GM21529 (cell line): ENCODE measurements at regions not wholly inside any gene's neighbourhood (a gene's known extent, or its start where the extent isn't known, plus 50 kb on each side); places are given as distances from the start of the nearest gene placed in this dataset.

Experiments
- ATAC-seq: cut with Tn5 transposase; IDR thresholded peaks from one replicate; pipeline ENCODE4 v1.9.1; 2021; ENCODE audit not compliant: unreplicated experiment

DNA sequence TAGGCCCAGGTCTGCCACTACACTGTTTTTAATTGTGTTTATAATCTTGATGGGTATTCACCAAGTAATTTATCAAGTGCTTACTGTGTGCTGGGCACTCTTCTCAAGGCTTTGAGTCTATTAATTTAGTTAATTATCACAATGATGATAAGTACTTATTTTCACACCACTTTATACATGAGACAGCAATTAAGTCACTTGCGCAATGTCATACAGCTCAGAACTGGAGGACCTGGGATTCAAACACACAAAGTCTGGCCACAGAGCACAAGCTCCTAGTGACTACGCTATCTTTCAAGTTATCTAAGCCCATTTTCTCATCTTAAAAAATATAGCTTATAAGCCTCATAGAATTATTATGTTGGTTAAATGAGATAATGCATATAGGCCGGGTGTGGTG is 85.0 kb downstream of the LLPH start:
- no peak for ATAC-seq

- no peak for ATAC-seq
Observed at GRCh38 chr12:66044731-66045130, 85.8 kb downstream of the LLPH start.

DNA sequence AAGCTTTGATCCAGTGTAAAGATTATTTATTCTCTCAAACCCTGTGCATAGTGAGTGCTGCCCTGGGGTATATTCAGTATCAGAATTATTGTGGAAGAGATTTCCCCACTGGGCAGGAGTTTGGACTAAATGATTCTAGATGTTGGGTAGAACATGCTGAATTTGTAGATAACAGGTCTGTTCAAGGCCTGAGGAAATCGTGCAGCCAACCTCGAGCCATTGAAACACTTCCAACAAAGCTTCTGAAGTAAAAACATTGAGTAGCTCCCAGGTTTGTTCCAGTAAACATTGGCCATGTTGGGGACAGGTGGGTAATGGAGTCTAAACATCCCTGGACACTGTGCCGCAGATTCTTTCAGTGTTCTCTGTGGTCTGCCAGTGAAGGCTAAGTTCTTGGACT is 87.5 kb downstream of the LLPH start:
- no peak for ATAC-seq

GRCh38 chr12:66041651-66042363 is 88.7 kb downstream of the LLPH start:
- ATAC-seq: no peak

GRCh38 chr12:66036317-66036716 is 94.2 kb downstream of the LLPH start:
- no peak for ATAC-seq

- ATAC-seq: no peak
Observed at GRCh38 chr12:66035288-66035966, 95.1 kb downstream of the LLPH start.

- ATAC-seq: no peak
Observed at GRCh38 chr12:66033151-66033550, 97.4 kb downstream of the LLPH start.

GRCh38 chr12:66032739-66033138 is 97.8 kb downstream of the LLPH start:
- no peak for ATAC-seq

- no peak for ATAC-seq
Observed at GRCh38 chr12:66030217-66030781, 100.3 kb downstream of the LLPH start.

DNA sequence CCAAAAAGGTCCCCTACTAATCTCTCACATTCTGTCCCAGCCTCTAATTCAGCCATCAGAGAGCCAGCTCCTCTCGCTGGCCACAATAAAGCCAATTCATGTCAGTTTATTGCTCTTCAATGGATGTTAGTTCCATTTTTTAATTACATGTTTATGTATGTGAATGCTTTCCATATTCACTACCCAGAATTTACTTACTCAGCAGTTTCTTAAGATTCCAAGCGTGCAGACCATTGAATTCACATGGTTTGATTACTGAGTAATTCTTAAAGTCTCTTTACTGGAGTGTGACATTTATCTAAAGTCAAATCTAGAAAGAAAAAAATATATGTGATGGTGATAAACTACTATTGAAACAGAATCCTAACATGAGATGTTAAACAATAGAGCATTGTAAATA is 102.2 kb downstream of the LLPH start:
- no peak for ATAC-seq

- no peak for ATAC-seq
Observed at GRCh38 chr12:66025477-66025876, 105.1 kb downstream of the LLPH start.

- no peak for ATAC-seq
Observed at GRCh38 chr12:66024949-66025348, 105.6 kb downstream of the LLPH start.

DNA sequence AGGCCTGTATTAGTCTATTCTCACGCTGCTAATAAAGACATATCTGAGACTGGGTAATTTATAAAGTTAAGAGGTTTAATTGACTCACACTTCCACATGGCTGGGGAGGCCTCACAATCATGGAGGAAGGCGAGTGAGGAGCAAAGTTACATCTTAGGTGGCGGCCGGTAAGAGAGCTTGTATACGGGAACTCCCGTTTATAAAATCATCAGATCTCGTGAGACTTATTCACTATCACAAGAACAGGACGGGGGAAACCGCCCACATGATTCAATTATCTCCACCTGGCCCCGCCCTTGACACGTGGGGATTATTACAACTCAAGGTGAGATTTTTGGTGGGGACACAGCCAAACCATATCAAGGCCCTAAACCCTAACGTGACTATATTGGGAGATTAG is 110.1 kb downstream of the LLPH start:
- no peak for ATAC-seq

DNA sequence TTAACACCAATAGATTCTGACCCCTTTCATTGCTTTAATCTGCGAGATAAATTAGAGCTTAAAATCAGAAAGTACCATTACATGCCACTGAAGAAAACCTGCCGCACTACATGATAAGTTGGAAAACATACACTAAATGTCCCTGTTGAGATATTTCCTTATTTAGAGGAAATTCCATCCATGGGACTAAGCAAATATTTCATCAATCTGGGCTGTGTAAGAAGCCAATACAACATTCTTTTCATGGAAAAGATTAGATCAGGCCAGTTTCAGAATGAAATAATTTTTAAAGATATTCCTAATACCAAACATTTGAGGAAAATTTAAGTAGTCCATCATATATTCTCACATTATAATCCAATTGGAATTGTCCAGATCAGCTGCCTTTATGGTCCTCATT is 112.8 kb downstream of the LLPH start:
- no peak for ATAC-seq
